ENCODE measurements at regions not wholly inside any gene's neighbourhood (a gene's known extent, or its start where the extent isn't known, plus 50 kb on each side); places are given as distances from the start of the nearest gene placed in this dataset.

- Histone ChIP-seq H3K27ac (ENCODE audit: low read depth) (no peak overlapping the region), H3K9me2 (ENCODE audit: insufficient read depth) (no peaks in the 10 kb centered on the region), H3K4me3 (no peak overlapping the region), H3F3A (replicated peaks; ENCODE audit: low read depth) (no peaks in the 10 kb centered on the region), H3K4me2 (no peak overlapping the region), H3K79me2 (replicated peaks; ENCODE audit: insufficient read depth) (no peaks in the 10 kb centered on the region), H3K36me3 (ENCODE audit: insufficient read depth) (no peaks in the 10 kb centered on the region), H3K27me3 (ENCODE audit: insufficient read depth) (no peaks in the 10 kb centered on the region), H2AFZ (no peak overlapping the region), H3K4me1 (ENCODE audit: insufficient read depth) (no peaks in the 10 kb centered on the region), H4K20me1 (replicated peaks; ENCODE audit: insufficient read depth) (no peaks in the 10 kb centered on the region)
- no peak overlapping the region for H3K27ac Mint-ChIP-seq
- DNase-seq (ENCODE audit: low spot score): no peak
- TF ChIP-seq STAT1 (IDR thresholded peaks at IDR 0.05; ENCODE audit: unreplicated experiment) (no peak), CREB1 (CRISPR knock-in tag; IDR thresholded peaks at IDR 0.05; ENCODE audit: low read depth) (no peak), EZH2phosphoT487 (IDR thresholded peaks at IDR 0.05; ENCODE audit: unreplicated experiment) (no peak), POLR2AphosphoS5 (IDR thresholded peaks at IDR 0.05; ENCODE audit: low read depth) (no peak), JUNB (IDR thresholded peaks at IDR 0.05; ENCODE audit: unreplicated experiment) (no peak), EZH2 (IDR thresholded peaks at IDR 0.05; ENCODE audit: low read depth, unreplicated experiment) (no peak), ZNF114 (CRISPR knock-in tag; IDR thresholded peaks at IDR 0.05) (no peak), ETS1 (IDR thresholded peaks at IDR 0.05) (no peak), ZNF331 (CRISPR knock-in tag; IDR thresholded peaks at IDR 0.05; ENCODE audit: low read depth) (no peak), NANOG (IDR thresholded peaks at IDR 0.05; ENCODE audit: borderline replicate concordance) (no peak)
- TF ChIP-seq, protein P1, sequence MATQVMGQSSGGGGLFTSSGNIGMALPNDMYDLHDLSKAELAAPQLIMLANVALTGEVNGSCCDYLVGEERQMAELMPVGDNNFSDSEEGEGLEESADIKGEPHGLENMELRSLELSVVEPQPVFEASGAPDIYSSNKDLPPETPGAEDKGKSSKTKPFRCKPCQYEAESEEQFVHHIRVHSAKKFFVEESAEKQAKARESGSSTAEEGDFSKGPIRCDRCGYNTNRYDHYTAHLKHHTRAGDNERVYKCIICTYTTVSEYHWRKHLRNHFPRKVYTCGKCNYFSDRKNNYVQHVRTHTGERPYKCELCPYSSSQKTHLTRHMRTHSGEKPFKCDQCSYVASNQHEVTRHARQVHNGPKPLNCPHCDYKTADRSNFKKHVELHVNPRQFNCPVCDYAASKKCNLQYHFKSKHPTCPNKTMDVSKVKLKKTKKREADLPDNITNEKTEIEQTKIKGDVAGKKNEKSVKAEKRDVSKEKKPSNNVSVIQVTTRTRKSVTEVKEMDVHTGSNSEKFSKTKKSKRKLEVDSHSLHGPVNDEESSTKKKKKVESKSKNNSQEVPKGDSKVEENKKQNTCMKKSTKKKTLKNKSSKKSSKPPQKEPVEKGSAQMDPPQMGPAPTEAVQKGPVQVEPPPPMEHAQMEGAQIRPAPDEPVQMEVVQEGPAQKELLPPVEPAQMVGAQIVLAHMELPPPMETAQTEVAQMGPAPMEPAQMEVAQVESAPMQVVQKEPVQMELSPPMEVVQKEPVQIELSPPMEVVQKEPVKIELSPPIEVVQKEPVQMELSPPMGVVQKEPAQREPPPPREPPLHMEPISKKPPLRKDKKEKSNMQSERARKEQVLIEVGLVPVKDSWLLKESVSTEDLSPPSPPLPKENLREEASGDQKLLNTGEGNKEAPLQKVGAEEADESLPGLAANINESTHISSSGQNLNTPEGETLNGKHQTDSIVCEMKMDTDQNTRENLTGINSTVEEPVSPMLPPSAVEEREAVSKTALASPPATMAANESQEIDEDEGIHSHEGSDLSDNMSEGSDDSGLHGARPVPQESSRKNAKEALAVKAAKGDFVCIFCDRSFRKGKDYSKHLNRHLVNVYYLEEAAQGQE (IDR thresholded peaks at IDR 0.05; ENCODE audit: unreplicated experiment): no peak
- TF ChIP-seq, protein P2, sequence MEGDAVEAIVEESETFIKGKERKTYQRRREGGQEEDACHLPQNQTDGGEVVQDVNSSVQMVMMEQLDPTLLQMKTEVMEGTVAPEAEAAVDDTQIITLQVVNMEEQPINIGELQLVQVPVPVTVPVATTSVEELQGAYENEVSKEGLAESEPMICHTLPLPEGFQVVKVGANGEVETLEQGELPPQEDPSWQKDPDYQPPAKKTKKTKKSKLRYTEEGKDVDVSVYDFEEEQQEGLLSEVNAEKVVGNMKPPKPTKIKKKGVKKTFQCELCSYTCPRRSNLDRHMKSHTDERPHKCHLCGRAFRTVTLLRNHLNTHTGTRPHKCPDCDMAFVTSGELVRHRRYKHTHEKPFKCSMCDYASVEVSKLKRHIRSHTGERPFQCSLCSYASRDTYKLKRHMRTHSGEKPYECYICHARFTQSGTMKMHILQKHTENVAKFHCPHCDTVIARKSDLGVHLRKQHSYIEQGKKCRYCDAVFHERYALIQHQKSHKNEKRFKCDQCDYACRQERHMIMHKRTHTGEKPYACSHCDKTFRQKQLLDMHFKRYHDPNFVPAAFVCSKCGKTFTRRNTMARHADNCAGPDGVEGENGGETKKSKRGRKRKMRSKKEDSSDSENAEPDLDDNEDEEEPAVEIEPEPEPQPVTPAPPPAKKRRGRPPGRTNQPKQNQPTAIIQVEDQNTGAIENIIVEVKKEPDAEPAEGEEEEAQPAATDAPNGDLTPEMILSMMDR (conservative IDR thresholded peaks at IDR 0.05; ENCODE audit: low read depth in 2 of 2): no peak
- TF ChIP-seq, protein P3, sequence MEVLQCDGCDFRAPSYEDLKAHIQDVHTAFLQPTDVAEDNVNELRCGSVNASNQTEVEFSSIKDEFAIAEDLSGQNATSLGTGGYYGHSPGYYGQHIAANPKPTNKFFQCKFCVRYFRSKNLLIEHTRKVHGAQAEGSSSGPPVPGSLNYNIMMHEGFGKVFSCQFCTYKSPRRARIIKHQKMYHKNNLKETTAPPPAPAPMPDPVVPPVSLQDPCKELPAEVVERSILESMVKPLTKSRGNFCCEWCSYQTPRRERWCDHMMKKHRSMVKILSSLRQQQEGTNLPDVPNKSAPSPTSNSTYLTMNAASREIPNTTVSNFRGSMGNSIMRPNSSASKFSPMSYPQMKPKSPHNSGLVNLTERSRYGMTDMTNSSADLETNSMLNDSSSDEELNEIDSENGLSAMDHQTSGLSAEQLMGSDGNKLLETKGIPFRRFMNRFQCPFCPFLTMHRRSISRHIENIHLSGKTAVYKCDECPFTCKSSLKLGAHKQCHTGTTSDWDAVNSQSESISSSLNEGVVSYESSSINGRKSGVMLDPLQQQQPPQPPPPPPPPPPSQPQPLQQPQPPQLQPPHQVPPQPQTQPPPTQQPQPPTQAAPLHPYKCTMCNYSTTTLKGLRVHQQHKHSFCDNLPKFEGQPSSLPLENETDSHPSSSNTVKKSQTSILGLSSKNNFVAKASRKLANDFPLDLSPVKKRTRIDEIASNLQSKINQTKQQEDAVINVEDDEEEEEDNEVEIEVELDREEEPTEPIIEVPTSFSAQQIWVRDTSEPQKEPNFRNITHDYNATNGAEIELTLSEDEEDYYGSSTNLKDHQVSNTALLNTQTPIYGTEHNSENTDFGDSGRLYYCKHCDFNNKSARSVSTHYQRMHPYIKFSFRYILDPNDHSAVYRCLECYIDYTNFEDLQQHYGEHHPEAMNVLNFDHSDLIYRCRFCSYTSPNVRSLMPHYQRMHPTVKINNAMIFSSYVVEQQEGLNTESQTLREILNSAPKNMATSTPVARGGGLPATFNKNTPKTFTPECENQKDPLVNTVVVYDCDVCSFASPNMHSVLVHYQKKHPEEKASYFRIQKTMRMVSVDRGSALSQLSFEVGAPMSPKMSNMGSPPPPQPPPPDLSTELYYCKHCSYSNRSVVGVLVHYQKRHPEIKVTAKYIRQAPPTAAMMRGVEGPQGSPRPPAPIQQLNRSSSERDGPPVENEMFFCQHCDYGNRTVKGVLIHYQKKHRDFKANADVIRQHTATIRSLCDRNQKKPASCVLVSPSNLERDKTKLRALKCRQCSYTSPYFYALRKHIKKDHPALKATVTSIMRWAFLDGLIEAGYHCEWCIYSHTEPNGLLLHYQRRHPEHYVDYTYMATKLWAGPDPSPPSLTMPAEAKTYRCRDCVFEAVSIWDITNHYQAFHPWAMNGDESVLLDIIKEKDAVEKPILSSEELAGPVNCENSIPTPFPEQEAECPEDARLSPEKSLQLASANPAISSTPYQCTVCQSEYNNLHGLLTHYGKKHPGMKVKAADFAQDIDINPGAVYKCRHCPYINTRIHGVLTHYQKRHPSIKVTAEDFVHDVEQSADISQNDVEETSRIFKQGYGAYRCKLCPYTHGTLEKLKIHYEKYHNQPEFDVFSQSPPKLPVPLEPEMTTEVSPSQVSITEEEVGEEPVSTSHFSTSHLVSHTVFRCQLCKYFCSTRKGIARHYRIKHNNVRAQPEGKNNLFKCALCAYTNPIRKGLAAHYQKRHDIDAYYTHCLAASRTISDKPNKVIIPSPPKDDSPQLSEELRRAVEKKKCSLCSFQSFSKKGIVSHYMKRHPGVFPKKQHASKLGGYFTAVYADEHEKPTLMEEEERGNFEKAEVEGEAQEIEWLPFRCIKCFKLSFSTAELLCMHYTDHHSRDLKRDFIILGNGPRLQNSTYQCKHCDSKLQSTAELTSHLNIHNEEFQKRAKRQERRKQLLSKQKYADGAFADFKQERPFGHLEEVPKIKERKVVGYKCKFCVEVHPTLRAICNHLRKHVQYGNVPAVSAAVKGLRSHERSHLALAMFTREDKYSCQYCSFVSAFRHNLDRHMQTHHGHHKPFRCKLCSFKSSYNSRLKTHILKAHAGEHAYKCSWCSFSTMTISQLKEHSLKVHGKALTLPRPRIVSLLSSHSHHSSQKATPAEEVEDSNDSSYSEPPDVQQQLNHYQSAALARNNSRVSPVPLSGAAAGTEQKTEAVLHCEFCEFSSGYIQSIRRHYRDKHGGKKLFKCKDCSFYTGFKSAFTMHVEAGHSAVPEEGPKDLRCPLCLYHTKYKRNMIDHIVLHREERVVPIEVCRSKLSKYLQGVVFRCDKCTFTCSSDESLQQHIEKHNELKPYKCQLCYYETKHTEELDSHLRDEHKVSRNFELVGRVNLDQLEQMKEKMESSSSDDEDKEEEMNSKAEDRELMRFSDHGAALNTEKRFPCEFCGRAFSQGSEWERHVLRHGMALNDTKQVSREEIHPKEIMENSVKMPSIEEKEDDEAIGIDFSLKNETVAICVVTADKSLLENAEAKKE (CRISPR knock-in tag; IDR thresholded peaks at IDR 0.05): no peak
- peaks cover 5% of the 10 kb centered on the region for H3K27me3 Mint-ChIP-seq (ENCODE audit: insufficient read depth, low read depth, poor library complexity)
- no peaks in the 10 kb centered on the region for H3K36me3 Mint-ChIP-seq (ENCODE audit: low read depth)
- ATAC-seq: no peak
- no peak overlapping the region for H3K4me3 Mint-ChIP-seq
- peaks cover 2% of the 10 kb centered on the region; the same call in 1 of the 3 replicates for H3K9me3 Mint-ChIP-seq
- H3K4me1 Mint-ChIP-seq: no peaks in the 10 kb centered on the region
Observed at GRCh38 chr11:69230856-69231425, 63.0 kb upstream of the MYEOV start.

Data from GM23338 (cell line).